ENCODE measurements at regions not wholly inside any gene's neighbourhood (a gene's known extent, or its start where the extent isn't known, plus 50 kb on each side); places are given as distances from the start of the nearest gene placed in this dataset.
"Not testable (repeated sequence)": the region's sequence is repeated elsewhere in the genome, so short reads cannot be mapped to it uniquely, and the experiment has no call there.

DNA sequence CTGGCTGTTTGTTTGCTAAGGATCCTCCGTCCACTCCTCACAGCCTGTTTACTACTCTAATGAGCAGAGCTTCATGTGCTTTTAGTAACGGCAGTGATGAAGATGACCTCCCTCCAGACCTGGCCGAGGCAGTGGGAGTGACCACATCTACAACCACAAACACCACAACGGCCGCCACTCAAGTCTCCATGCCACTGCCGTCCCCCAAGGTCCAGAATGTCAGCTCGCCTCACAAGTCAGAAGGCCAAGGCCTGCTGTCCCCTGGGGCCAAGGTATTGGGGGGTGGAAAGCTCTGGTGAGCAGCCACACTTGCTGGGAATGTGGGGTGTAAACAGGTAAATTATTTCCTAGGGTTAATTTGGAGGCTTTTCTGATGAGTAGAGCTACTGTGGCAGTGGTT, 926.4 kb downstream of the IPMK start:
- no peak for DNase-seq (ENCODE audit: low read depth, low spot score)

DNA sequence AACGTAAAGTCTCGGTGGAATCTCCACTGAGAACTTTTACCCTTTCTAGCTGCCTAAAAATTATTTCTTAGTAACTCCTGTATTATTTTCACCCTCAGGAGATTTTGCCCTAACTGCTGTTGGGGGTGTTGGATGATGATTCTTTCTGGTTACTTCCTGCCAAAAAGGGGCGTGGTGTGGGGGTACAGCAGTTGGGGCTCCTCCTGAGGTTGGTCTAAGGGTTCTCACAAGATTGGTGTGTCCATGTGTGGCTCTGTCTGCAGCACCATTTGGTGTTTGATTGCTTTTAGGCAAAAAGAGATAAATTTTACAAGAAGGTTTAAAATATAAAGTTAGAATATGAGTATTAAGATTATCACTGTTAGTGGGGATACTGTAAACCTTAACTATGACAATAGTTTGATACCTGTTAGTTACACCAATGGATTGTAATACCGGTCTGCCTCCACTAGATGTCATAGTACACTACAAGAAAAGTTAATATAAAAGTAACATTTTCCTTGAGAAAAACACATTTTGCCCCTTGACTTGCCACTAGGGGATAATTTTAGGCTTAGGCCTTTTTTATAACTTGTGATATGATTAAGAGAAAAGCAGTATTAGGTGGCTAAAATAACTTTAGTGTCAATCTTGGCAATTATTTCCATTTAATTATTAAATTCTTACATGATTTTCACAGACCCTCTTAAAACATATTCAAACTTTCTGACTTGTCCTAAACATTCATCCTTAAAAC, 928.7 kb downstream of the IPMK start:
- no peak for DNase-seq (ENCODE audit: low read depth, low spot score)

DNA sequence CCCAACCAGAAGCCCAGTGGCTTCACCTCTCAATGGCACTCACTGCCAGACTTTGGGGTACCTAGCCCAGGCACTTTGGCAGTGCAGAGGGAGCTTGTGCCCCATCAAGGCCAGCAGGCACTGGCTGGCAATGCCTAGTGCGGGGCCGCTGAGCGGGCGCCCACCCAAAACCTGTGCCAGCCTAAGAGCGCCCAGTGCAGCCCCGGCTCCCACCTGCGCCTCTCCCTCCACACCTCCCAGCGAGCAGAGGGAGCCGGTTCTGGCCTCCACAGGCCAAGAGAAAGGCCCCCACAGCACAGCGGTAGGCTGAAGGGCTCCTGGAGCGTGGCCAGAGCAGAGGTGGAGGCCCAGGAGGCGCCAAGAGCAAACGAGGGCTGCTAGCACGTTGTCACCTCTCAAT, 930.8 kb downstream of the IPMK start:
- no peak for DNase-seq (ENCODE audit: low read depth, low spot score)

DNA sequence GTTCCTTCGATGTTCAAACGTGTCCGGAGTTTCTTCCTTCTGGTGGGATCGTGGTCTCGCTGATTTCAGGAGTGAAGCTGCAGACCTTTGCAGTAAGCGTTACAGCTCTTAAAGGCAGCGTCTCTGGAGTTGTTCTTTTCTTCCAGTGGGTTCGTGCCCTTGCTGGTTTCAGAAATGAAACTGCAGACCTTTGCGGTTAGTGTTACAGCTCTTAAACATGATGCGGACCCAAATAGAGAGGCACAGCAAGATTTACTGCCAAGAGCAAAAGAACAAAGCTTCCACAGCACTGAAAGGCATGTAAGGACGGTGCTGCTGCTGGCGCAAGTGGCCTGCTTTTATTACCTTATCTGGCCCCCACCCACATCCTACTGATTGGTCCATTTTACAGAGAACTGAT, 931.4 kb downstream of the IPMK start:
- DNase-seq (ENCODE audit: low read depth, low spot score): no peak

DNA sequence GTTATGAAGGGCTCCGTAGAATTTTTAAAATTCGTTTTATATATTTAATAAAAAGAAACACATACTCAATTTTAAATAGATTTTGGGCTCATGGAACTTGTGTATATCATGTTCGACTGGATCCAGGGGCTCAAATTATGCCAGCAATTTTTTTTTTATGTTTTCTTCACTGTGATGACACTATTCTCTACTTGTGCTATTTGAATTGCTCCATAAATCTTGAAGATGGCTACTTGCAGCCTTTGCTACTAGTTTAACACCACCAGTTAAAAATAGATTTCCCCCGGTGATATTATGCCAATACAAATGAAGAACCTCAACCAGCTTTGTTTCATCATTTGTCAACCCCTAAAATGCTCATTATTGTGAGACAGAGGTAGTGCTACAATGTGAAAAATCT, 933.2 kb downstream of the IPMK start:
- DNase-seq (ENCODE audit: low read depth, low spot score): no peak

DNA sequence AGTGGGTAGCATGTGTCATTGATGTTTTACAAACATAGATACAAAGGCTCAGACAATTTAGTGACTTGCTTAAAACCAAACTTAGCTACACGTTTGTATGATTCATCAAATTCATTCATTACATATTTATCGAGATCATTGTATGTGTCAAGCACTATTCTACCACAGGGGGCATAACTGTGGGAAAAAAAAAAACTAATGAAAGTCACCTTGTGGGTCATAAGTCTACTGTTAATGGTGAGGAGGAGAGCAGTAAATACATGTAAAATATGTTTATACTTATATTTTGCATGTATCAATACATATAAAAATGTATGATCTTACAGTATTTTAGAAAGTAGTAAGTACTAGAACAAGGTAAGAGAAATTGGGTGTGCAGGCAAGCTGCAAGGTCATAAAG, 933.8 kb downstream of the IPMK start:
- no peak for DNase-seq (ENCODE audit: low read depth, low spot score)

DNA sequence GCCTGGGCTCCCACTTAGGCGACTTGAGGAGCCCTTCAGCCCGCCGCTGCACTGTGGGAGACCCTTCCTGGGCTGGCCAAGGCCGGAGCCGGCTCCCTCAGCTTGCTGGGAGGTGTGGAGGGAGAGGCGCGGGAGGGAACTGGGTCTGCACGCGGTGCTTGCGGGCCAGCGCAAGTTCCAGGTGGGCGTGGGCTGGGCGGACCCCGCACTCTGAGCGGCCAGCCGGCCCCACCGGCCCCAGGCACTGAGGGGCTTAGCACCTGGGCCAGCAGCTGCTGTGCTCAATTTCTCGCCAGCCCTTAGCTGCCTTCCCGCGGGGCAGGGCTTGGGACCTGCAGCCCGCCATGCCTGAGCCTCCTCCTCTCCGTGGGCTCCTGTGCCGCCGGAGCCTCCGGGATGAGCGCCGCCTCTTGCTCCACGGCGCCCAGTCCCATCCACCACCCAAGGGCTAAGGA, 946.3 kb downstream of the IPMK start:
- not testable (repeated sequence) for DNase-seq (ENCODE audit: low read depth, low spot score)

DNA sequence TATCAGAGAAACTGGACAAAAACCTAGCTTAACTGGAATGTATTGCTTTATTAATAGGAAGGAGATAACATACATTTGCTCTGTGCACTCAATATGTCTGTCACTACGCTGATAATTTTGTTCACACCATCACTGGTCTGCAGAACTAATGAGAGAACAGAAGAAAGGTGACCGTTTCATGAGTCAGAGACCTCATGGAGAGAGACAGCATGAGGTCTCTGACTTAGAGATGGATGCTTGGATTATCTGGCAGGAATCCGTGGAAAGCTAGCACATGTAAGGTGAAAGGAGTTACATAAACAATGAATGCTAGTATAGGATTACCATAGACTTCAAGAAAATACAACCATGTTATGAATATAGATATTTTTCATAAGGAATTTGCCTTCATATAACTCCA, 947.3 kb downstream of the IPMK start:
- DNase-seq (ENCODE audit: low read depth, low spot score): no peak

DNA sequence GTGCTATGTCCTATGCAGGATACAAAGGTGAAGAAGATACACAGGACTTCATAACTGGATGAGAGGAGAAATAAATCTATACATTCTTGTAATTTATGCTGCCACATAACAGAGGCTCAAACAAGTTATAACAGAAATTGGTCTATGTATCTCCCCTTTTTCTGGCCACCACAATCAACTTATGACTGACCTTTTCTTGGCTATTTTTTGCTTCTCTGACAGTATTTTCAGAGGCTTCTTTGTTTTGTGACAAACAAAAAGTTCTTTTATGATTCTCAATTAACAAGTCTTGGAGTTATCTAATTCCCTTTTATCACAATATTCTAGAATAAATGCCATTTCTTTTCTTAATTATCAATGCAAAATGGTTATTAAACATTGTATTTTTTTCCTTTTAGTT, 953.0 kb upstream of the ZWINT start:
- DNase-seq (ENCODE audit: low read depth, low spot score): no peak

DNA sequence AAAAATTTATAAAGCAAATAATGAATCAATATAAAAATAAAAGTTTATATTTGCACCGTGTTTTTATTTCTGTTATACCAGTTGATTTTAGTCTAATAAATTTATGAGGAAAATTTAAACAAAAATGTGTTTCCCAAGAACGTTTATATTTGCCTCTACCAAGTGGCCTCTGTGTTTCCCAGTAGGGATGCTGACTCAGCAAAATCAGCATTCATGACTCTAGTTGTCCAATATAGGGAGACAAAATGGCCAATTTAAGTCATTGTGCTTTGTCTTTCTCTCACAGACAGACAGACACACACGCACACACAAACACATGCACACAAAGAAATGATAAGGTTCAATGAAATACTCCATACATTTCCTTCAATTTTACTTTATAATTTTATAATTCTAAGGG, 942.5 kb upstream of the ZWINT start:
- no peak for DNase-seq (ENCODE audit: low read depth, low spot score)

DNA sequence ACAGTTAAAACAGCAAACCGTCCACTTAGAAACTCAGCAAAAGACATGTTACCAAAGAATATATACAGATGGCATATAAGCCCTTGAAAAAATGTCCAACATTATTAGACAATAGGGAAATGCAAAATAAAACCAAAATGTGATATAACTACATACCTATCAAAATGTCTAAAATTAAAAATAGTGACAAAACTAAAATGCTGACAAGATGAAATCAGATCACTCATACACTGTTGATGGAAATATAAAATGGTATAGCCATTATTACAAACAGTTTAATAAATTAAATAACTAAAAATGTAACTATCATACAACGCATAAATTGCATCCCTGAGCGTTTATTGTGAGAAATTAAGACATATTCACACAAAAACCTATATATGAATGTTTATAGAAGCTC, 939.7 kb upstream of the ZWINT start:
- no peak for DNase-seq (ENCODE audit: low read depth, low spot score)

DNA sequence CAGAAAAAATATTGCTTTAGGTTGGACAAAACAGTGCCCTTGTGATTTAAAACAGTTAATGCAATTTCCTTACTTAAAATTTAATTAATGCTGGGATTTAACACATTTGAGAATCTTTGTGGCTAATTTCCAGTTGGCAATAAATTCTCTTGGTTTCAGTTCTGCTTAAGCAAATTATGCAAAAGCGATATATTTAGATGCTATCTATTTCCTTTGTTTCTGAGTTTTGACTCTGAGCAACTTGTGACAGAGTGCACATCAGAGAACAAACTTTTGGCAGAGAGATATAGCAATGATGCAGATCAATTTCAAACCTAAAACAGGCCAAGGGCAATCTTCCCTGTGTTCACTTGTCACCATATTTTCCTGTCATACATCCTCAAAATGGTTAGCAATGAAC, 933.6 kb upstream of the ZWINT start:
- DNase-seq (ENCODE audit: low read depth, low spot score): no peak

DNA sequence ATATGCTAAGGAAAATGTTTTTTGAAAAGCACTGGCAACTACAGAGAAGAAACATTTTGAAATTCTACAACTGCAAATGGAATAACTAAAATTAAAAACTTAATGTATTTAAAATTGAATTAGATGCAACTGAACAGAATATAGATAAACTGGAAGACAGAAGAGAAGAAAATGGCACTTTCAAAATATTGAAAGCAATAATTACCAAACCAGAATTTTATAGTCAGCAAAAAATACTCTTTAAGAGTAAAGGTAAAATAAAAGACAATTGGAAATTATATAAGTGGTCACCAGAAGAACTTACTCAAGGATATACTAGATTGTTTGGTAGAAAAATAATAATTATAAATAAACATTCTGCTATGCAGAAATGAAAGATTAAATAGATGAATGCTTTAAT, 927.7 kb upstream of the ZWINT start:
- no peak for DNase-seq (ENCODE audit: low read depth, low spot score)

DNA sequence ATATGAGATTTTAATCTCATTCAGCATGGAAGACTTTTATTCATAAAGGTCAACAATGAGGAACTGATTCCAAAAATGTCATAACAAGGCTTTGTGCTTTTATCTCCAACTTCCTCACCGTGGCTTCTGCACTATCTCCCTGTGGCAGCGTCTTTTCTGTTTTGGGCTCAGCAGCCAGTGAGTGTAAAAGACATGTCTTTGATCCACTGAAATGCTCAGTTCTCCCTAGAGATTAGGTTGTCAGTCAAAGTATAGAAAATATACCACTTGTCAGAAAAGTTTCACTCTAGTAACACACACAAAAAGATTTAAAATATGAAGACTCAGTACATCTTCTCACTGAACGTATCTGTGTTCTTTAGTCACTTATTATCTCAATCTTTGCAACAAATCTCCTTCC, 901.8 kb upstream of the ZWINT start:
- DNase-seq (ENCODE audit: low read depth, low spot score): no peak

DNA sequence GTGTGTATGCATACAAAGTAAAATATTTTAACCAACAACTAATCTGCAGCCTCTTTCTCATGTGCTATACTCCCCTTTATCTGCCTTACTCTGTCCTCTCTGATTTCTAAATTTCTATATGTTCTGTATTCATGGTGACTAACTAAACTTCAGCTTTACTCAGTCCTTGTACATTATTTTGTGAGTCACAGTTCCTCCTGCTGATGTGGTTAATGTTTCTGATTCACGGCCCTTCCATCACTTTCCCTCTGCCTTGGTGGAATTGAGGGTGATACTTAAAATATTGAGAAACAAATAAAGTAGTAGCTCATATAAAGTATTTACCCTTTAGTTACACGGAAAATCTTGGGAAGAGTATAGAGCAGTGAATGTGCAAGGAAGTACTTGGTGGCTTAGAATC, 899.1 kb upstream of the ZWINT start:
- DNase-seq (ENCODE audit: low read depth, low spot score): no peak

DNA sequence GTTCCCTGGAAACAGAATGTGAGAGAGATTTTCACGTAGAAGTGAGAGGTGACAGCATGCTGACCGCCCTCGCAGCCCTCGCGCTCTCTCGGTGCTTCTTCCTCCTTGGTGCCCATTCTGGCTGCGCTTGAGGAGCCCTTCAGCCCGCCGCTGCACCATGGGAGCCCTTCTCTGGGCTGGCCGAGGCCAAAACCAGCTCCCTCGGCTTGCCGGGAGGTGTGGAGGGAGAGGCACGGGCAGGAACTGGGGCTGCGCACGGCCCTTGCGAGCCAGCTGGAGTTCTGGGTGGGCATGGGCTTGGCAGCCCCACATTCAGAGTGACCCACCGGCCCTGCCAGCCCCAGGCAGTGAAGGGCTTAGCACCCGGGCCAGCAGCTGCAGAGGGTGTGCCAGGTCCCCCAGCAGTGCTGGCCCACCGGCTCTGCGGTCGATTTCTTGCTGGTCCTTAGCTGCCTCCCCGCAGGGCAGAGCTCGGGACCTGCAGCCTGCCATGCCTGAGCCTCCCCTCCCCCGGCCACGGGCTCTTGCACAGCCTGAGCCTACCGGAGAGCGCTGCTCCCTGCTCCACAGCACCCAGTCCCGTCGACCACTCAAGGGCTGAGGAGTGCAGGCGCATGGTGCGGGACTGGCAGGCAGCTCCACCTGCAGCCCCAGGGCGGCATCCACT, 888.7 kb upstream of the ZWINT start:
- DNase-seq (ENCODE audit: low read depth, low spot score): no peak

DNA sequence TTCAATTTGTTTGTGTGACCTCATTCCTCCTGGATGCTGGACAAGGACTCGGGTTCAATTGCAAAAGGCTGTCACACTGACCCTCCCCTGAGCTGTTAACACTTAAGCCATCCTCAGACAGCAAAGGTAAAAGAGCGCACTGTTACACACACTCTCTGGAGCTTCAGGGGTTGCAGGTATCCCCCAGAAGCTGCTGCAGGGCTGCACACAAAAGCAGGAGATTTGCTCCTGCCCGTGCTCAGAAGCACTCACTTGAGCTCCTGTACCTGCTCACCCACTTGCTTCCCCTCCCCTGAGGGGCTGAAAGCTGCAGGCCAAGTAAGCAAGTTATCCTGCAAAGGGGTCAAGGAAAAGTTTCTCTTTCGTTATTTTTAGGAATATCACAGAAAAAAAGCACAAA, 886.2 kb upstream of the ZWINT start:
- DNase-seq (ENCODE audit: low read depth, low spot score): no peak

DNA sequence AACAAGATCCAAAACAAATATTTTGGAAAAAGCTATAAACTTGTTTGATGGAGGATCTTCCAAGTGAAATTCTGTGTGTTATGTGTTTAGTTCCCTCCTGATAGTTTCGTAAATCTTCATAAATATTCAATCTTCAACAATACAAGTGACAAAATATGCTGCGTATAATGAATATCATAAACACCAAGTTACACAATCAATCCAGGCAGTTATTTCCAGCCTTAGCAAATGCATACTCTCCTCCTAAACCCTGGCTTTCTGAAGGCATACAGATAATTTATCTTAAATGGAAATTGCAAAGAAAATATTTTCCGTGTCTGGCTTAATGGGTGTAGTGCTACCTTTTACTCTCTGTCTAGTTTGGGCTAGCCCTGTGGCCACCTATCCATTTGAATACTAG, 864.9 kb upstream of the ZWINT start:
- DNase-seq (ENCODE audit: low read depth, low spot score): no peak

DNA sequence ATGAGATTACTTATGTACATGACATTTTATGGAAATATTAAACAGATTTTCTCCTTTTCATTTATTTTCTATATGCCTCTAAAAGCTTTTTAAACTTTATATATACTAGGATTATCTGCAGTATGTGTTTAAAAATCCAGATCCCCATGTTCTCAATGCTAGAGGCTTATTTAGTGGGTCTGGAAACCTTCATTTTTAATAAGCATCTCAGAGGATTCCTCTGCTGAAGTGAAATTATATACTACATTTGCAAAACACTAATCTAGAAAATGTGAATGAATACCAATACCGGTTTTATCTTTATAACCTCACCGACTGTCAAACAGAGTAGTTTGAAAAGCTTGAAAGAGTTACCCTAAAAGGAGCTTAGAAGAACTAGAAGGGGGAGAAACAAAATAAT, 863.8 kb upstream of the ZWINT start:
- no peak for DNase-seq (ENCODE audit: low read depth, low spot score)

DNA sequence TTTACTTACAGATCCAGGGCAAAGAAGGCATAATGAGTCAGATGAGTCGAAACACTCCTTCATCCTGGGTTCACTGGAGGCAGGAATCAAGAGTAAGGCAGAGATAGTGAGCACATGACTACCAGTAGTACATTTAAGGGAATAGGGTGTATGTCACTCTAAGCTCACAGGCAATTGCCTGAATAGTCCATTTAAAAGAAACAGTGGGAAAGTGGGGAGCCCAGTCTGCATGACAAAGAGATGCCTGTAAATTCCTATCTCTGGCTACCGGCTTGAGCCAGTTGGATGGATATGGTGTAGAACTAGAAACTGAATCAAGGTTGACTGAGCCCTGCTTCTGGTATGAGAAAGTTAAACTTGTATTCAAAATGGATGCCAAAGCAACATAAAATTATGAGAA, 861.5 kb upstream of the ZWINT start:
- no peak for DNase-seq (ENCODE audit: low read depth, low spot score)

DNA sequence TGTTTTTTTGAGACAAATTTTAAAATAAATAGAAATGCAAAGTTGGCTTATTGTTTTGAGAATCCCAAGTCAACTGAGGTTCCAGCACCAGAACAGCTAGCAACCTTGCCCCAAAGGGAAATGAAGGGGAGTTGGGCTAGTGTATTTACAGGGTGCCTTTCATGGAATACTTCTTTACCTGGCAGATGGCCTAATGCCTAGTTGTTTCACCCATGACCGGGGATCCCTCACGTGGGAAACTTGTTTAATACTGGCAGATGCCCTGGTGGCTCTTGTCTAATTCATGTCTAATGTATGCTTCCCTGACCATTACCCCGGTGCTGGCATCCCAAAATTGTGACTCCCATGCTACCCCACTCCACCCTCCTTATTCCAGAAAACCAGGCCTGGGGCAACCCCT, 861.1 kb upstream of the ZWINT start:
- no peak for DNase-seq (ENCODE audit: low read depth, low spot score)

DNA sequence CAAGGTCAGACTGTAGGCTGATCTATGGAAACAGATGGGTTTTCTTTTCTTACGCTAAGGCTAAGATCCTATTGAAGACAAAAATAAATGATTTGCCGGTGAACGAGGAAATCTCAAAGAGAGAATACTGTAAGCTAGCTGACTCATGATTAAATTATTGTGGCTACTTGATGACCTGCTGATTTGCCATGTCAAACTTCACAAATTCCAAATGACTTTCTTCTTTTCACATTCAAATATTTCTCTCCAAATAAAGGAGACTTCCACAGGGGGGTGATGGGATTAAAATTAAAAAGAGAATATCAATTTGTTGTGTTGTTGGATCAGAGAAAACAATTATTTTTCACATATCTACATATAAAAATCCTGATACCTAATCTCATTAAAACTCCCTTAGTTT, 860.6 kb upstream of the ZWINT start:
- DNase-seq (ENCODE audit: low read depth, low spot score): no peak

DNA sequence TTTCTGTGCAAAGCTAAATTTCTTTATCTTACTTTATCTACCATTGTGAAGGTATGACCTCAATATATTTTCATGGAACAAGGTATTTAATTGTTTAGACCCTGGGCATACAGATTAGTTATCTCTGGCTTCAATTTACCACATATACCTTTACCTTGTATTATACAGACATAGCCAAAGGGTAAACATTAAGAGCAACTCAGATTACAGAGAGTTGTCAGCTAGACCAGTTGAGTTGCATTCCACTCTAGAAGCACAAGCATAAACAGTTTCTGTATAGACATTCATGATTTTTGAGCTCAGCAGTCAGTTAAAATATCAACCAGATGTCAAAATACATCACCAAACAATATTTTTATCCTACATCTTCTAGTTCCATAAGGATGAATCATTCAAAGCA, 857.3 kb upstream of the ZWINT start:
- DNase-seq (ENCODE audit: low read depth, low spot score): no peak

DNA sequence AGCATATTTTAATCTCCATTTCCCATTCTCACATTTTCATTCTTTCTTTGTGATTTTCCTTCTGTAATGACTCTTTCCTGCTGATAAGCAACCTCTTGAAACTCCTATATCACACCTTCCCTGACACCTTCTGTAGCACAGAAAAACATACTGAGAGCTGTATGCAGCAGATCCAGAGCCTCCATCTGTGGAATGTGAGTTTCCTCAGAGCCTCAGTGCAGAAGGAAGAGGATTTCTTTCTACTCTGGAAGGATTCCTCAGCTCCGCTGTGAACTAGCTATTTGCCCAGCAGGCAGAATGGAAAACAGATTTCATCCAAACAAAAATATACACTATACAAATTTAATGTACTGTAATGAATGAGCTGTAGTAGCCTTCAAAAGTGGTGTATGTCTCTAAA, 841.3 kb upstream of the ZWINT start:
- no peak for DNase-seq (ENCODE audit: low read depth, low spot score)
